Testis (tissue), 2 donors: ENCODE measurements at regions not wholly inside any gene's neighbourhood (a gene's known extent, or its start where the extent isn't known, plus 50 kb on each side); places are given as distances from the start of the nearest gene placed in this dataset.

Experiments used
- POLR2A ChIP-seq: fragments of 450-650 bp; IDR thresholded peaks from one replicate; pipeline ENCODE4 v1.6.1; 2017; ENCODE audit warnings: antibody characterized with exemption, mild to moderate bottlenecking, moderate library complexity
- TF ChIP-seq, protein P1 (sequence below), 3 experiments: fragments of 450-650 bp in 2 of 3; fragments of 200-600 bp in 1 of 3; sonication (generic) in 1 of 3; IDR thresholded peaks; one replicate each; pipeline ENCODE4 v1.5.1; 2016 to 2019; ENCODE audit warnings: antibody characterized with exemption in 3 of 3, mild to moderate bottlenecking in 2 of 3, moderate library complexity in 1 of 3

DNA sequence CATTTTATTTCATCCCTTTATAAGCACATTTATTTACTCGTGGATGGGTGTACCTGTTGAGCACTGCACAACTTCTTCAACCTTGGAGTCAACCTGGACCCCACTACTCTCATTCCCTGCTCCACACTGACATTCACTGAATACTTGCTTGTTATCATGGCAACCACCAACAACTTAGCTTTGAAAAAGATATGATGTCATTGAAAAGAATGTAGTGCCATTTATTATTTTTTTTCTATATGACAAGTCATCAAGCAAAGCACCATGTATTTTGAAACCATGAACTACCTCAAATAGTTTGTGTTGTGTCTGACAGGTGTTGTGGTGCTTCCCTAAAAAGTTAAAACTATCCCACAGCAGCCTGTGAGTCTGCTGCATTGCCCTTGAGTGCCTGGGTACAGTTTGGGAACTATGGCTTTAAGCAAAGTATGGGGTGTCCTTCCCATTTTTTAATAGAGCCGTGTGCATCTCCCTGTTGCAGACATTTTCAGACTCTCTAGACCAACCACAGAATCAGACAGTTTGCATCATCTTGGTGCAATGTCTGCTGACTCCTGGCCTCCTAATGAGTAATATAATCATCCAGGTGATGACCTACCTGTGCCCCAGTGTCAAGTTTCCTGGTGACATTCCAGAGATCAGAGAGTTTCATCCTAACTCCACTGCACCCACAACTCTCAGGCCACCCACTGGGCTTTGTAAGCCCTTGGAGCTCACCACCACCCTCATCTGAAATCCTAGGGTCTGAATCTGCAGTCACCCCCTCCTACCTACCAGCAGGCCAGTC, 339.7 kb upstream of the PROX1 start:
- TF ChIP-seq POLR2A: no peak
- TF ChIP-seq, protein P1, sequence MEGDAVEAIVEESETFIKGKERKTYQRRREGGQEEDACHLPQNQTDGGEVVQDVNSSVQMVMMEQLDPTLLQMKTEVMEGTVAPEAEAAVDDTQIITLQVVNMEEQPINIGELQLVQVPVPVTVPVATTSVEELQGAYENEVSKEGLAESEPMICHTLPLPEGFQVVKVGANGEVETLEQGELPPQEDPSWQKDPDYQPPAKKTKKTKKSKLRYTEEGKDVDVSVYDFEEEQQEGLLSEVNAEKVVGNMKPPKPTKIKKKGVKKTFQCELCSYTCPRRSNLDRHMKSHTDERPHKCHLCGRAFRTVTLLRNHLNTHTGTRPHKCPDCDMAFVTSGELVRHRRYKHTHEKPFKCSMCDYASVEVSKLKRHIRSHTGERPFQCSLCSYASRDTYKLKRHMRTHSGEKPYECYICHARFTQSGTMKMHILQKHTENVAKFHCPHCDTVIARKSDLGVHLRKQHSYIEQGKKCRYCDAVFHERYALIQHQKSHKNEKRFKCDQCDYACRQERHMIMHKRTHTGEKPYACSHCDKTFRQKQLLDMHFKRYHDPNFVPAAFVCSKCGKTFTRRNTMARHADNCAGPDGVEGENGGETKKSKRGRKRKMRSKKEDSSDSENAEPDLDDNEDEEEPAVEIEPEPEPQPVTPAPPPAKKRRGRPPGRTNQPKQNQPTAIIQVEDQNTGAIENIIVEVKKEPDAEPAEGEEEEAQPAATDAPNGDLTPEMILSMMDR (IDR thresholded peaks at IDR 0.05): no peak
